Mesenchymal stem cell (in vitro differentiated cells and primary cell): ENCODE measurements at regions not wholly inside any gene's neighbourhood (a gene's known extent, or its start where the extent isn't known, plus 50 kb on each side); places are given as distances from the start of the nearest gene placed in this dataset.

Source experiments
- DNase-seq: peaks from one replicate; pipeline ENCODE4 v3.0.0-alpha.2; 2013
- H2AFZ ChIP-seq: one replicate; pipeline ENCODE4 v1.6.1; 2013; ENCODE audit warnings: low read depth, mild to moderate bottlenecking, control low read depth, inconsistent platforms, low read length, moderate library complexity
- H2AK5ac ChIP-seq: 2 replicates; pipeline ENCODE4 v1.6.1; 2013; ENCODE audit warnings: low read length, moderate library complexity, mild to moderate bottlenecking, inconsistent platforms; ENCODE audit not compliant: severe bottlenecking
- H2BK120ac ChIP-seq: one replicate; pipeline ENCODE4 v1.6.1; 2013; ENCODE audit warnings: low read depth, mild to moderate bottlenecking, inconsistent platforms, low read length, moderate library complexity
- H2BK12ac ChIP-seq, 2 experiments: one replicate each; pipeline ENCODE4 v1.6.1; 2013; ENCODE audit warnings: inconsistent platforms in 2 of 2, low read length in 2 of 2, mild to moderate bottlenecking in 2 of 2, moderate library complexity in 2 of 2, control low read depth in 1 of 2
- H2BK15ac ChIP-seq: one replicate; pipeline ENCODE4 v1.6.1; 2013; ENCODE audit warnings: mild to moderate bottlenecking, low read depth, inconsistent platforms; ENCODE audit not compliant: poor library complexity, severe bottlenecking
- H2BK5ac ChIP-seq: 2 replicates; pipeline ENCODE4 v1.6.1; 2013; ENCODE audit warnings: low read depth, mild to moderate bottlenecking, low read length, control low read depth, inconsistent platforms; ENCODE audit not compliant: poor library complexity, severe bottlenecking
- H3K14ac ChIP-seq, 2 experiments: one replicate each; pipeline ENCODE4 v1.6.1; 2013; ENCODE audit warnings: inconsistent platforms in 2 of 2, low read length in 2 of 2, control low read depth in 1 of 2, mild to moderate bottlenecking in 1 of 2, moderate library complexity in 1 of 2
- H3K18ac ChIP-seq, 2 experiments: one replicate each; pipeline ENCODE4 v1.6.1; 2013; ENCODE audit warnings: inconsistent platforms in 2 of 2, low read length in 2 of 2, control low read depth in 1 of 2, low read depth in 1 of 2, mild to moderate bottlenecking in 1 of 2
- H3K23ac ChIP-seq, 2 experiments: one replicate each; pipeline ENCODE4 v1.6.1; 2013; ENCODE audit warnings: inconsistent platforms in 2 of 2, low read length in 2 of 2, mild to moderate bottlenecking in 2 of 2, moderate library complexity in 2 of 2, control low read depth in 1 of 2
- H3K27ac ChIP-seq: 2 replicates; pipeline ENCODE4 v1.5.1; 2013; ENCODE audit warnings: mild to moderate bottlenecking, moderate library complexity, low read length, control low read depth, inconsistent platforms; ENCODE audit not compliant: poor library complexity, severe bottlenecking
- H3K27me3 ChIP-seq, 2 experiments: 2 replicates each; pipeline versions ENCODE4 v1.6.1 to v1.7.0; 2013; ENCODE audit warnings: low read length in 2 of 2, mild to moderate bottlenecking in 2 of 2, moderate library complexity in 2 of 2, control low read depth in 1 of 2, inconsistent platforms in 1 of 2; ENCODE audit not compliant: control insufficient read depth in 1 of 2, insufficient read depth in 1 of 2
- H3K36me3 ChIP-seq, 2 experiments: 2 replicates each; pipeline versions ENCODE4 v1.6.1 to v1.7.0; 2013; ENCODE audit warnings: low read length in 2 of 2, control low read depth in 1 of 2, inconsistent platforms in 1 of 2, low read depth in 1 of 2, mild to moderate bottlenecking in 1 of 2; ENCODE audit not compliant: insufficient read depth in 2 of 2, control insufficient read depth in 1 of 2
- H3K4ac ChIP-seq, 2 experiments: one replicate each; pipeline ENCODE4 v1.6.1; 2013; ENCODE audit warnings: inconsistent platforms in 2 of 2, low read length in 2 of 2, mild to moderate bottlenecking in 2 of 2, moderate library complexity in 2 of 2, control low read depth in 1 of 2, low read depth in 1 of 2
- H3K4me1 ChIP-seq: 2 replicates; pipeline ENCODE4 v1.6.1; 2013; ENCODE audit warnings: low read depth, low read length, control low read depth; ENCODE audit not compliant: control insufficient read depth, insufficient read depth
- H3K4me2 ChIP-seq: 2 replicates; pipeline ENCODE4 v1.6.1; 2013; ENCODE audit warnings: low read length, mild to moderate bottlenecking, inconsistent platforms; ENCODE audit not compliant: poor library complexity, severe bottlenecking
- H3K4me3 ChIP-seq, 2 experiments: 2 replicates each; pipeline versions ENCODE4 v1.5.1 to v1.7.0; 2013; ENCODE audit warnings: low read length in 2 of 2, mild to moderate bottlenecking in 2 of 2, control low read depth in 1 of 2, low read depth in 1 of 2; ENCODE audit not compliant: insufficient read depth in 1 of 2
- H3K79me1 ChIP-seq: replicated peaks from 2 replicates; pipeline ENCODE4 v1.6.1; 2013; ENCODE audit warnings: mild to moderate bottlenecking, control low read depth, low read length, inconsistent platforms; ENCODE audit not compliant: poor library complexity, severe bottlenecking
- H3K9ac ChIP-seq: 2 replicates; pipeline ENCODE4 v1.7.0; 2013; ENCODE audit warnings: mild to moderate bottlenecking, low read length, moderate library complexity
- H3K9me3 ChIP-seq: 2 replicates; pipeline ENCODE4 v1.7.0; 2013; ENCODE audit warnings: mild to moderate bottlenecking, low read length; ENCODE audit not compliant: control insufficient read depth
- H4K8ac ChIP-seq: one replicate; pipeline ENCODE4 v1.6.1; 2013; ENCODE audit warnings: inconsistent platforms, mild to moderate bottlenecking, low read length, moderate library complexity
- H4K91ac ChIP-seq: one replicate; pipeline ENCODE4 v1.6.1; 2013; ENCODE audit warnings: mild to moderate bottlenecking, low read length, inconsistent platforms
- WGBS: methylation state at CpG from one replicate; pipeline ENCODE4 v1.1.7; 2013; ENCODE audit warnings: mixed read lengths; 5-methylcytosine and 5-hydroxymethylcytosine counted together

DNA sequence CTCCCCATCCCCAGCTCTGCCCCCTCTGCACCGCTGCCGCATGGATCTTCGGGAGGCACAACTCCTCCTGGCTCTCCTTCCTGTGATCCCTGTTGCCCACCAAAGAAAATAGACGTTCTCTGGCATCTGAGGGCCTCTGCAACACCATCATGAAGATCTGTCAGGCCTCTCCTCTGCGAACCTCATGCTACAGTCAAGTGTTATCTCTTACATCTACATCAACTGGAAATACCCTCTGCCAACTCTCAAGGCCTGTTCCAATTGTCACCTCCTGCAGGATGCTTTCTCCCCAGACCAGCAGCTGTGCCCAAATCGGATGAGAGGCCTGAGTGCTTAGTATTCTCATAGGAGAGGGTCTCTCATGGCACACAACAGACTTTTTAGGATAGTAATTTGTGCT, 478.4 kb downstream of the BCL11A start:
- H3K4ac ChIP-seq = no peak overlapping the region
- H4K91ac ChIP-seq = no peak overlapping the region
- no peaks in the 10 kb centered on the region for H3K79me1 ChIP-seq
- H2BK5ac ChIP-seq = no peak overlapping the region
- H3K9ac ChIP-seq = no peak overlapping the region
- H3K9me3 ChIP-seq = no peaks in the 10 kb centered on the region
- H2BK12ac ChIP-seq = no peak overlapping the region
- H3K27me3 ChIP-seq = no peaks in the 10 kb centered on the region
- no peak overlapping the region for H2AK5ac ChIP-seq
- H3K18ac ChIP-seq = no peak overlapping the region
- H2BK120ac ChIP-seq = no peak overlapping the region
- 62% methylated on average over 6 of the region's 6 CpGs for WGBS
- H2BK15ac ChIP-seq = no peak overlapping the region
- H3K4me2 ChIP-seq = no peak overlapping the region
- no peak overlapping the region for H3K23ac ChIP-seq
- H3K27ac ChIP-seq = no peak overlapping the region
- H3K4me1 ChIP-seq = no peaks in the 10 kb centered on the region
- H3K36me3 ChIP-seq = no peaks in the 10 kb centered on the region
- H3K4me3 ChIP-seq = no peak overlapping the region
- no peak overlapping the region for H2AFZ ChIP-seq
- DNase-seq = no peak
- H4K8ac ChIP-seq = no peak overlapping the region
- no peak overlapping the region for H3K14ac ChIP-seq

DNA sequence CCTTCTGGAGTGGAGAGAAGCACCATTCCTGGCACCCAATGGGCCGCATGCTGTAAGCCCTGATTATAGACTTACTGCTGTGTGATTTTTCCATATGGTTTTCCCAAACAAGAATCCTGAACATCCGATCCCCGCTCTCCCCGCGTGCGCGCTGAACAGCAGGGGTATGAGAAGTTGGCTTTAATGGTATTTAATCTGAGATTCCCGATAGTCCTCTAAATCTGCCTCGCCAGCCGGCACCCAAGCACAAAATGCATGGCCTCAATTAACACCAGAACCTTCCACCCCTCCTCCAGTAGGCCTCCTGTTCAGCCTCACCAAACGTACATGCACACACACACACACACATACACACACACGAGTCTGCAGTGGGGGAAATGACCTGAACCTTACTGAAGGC, 480.3 kb downstream of the BCL11A start:
- WGBS = 54% methylated on average over 2 of the region's 12 CpGs
- no peaks in the 10 kb centered on the region for H3K9me3 ChIP-seq

DNA sequence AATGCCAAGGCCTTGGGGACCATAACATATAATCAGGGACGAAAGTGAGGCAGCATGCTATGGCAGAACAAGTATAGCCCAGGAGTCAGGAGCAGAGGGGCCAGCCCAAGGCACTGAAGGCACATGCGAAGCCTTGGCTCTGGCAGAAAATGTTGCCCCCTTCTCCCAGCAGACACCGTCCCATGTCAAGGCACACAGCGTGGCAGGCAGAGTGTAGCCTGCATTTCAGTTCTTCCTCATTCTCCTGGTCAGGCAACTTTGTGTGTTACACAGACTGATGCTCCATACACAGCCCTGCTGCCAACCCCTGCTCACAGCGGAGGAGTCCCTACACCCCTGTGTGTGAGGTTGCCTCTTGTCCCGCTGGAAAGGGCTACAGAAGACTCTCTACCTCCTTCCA, 480.8 kb downstream of the BCL11A start:
- no peaks in the 10 kb centered on the region for H3K4me1 ChIP-seq
- no peak overlapping the region for H4K91ac ChIP-seq
- H3K4me2 ChIP-seq = no peak overlapping the region
- H2BK12ac ChIP-seq = no peak overlapping the region
- no peak overlapping the region for H3K9ac ChIP-seq
- no peak overlapping the region for H3K4me3 ChIP-seq
- no peak overlapping the region for H3K18ac ChIP-seq
- no peak overlapping the region for H2AK5ac ChIP-seq
- H2BK120ac ChIP-seq = no peak overlapping the region
- H3K36me3 ChIP-seq = no peaks in the 10 kb centered on the region
- no peak overlapping the region for H2AFZ ChIP-seq
- no peaks in the 10 kb centered on the region for H3K9me3 ChIP-seq
- no peak for DNase-seq
- no peak overlapping the region for H2BK15ac ChIP-seq
- no peak overlapping the region for H3K27ac ChIP-seq
- H3K23ac ChIP-seq = no peak overlapping the region
- 82% methylated on average over 5 of the region's 6 CpGs for WGBS
- H3K27me3 ChIP-seq = no peaks in the 10 kb centered on the region
- H3K79me1 ChIP-seq = no peaks in the 10 kb centered on the region
- H2BK5ac ChIP-seq = no peak overlapping the region
- H4K8ac ChIP-seq = no peak overlapping the region
- no peak overlapping the region for H3K4ac ChIP-seq
- H3K14ac ChIP-seq = no peak overlapping the region

More for the DNA sequence above, 480.3 kb downstream of the BCL11A start:
- Histone ChIP-seq H3K23ac (no peak overlapping the region), H3K9ac (no peak overlapping the region), H3K4me2 (no peak overlapping the region), H2BK5ac (no peak overlapping the region), H3K27ac (no peak overlapping the region), H3K27me3 (no peaks in the 10 kb centered on the region), H4K8ac (no peak overlapping the region), H3K18ac (no peak overlapping the region), H2BK15ac (no peak overlapping the region), H3K79me1 (no peaks in the 10 kb centered on the region), H4K91ac (no peak overlapping the region), H2BK120ac (no peak overlapping the region), H3K14ac (no peak overlapping the region), H2BK12ac (no peak overlapping the region), H3K4me3 (no peak overlapping the region), H2AFZ (no peak overlapping the region), H3K4ac (no peak overlapping the region), H3K36me3 (no peaks in the 10 kb centered on the region), H3K4me1 (no peaks in the 10 kb centered on the region), H2AK5ac (no peak overlapping the region)
- DNase-seq = no peak

DNA sequence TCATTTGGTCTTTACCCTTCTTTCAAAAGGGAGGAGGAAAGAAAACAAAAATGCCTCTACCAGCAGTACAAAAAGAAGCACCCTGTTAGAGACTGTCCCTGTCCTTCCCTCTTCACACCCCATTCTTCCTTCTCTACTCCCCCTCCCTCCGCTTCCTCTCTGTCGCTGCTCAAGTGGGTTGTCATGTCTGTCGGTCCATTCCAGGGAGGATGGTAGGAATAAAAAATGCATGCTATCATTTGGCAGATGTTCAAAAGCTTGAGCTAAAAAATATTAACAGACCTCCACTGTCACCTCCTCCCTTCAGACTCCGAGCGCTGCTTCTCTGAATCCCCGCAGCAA, 482.0 kb downstream of the BCL11A start:
- Histone ChIP-seq H2BK120ac (no peak overlapping the region), H3K18ac (no peak overlapping the region), H3K9ac (no peak overlapping the region), H2BK15ac (no peak overlapping the region), H3K4me1 (no peaks in the 10 kb centered on the region), H3K4ac (no peak overlapping the region), H3K36me3 (no peaks in the 10 kb centered on the region), H2AFZ (no peak overlapping the region), H3K79me1 (no peaks in the 10 kb centered on the region), H4K8ac (no peak overlapping the region), H3K27ac (no peak overlapping the region), H2AK5ac (no peak overlapping the region), H2BK12ac (no peak overlapping the region), H3K4me2 (no peak overlapping the region), H3K4me3 (no peak overlapping the region), H3K14ac (no peak overlapping the region), H3K9me3 (no peaks in the 10 kb centered on the region), H4K91ac (no peak overlapping the region), H3K23ac (no peak overlapping the region), H2BK5ac (no peak overlapping the region), H3K27me3 (no peaks in the 10 kb centered on the region)
- WGBS = 89% methylated on average over 3 of the region's 6 CpGs
- no peak for DNase-seq
